GM21360 (cell line): ENCODE measurements at regions not wholly inside any gene's neighbourhood (a gene's known extent, or its start where the extent isn't known, plus 50 kb on each side); places are given as distances from the start of the nearest gene placed in this dataset.

Experiments used
- ATAC-seq: cut with Tn5 transposase; IDR thresholded peaks from one replicate; pipeline ENCODE4 v1.9.1; 2021; ENCODE audit warnings: mild to moderate bottlenecking, moderate library complexity; ENCODE audit not compliant: unreplicated experiment

GRCh38 chr6:76448109-76448508, 375.6 kb upstream of the IMPG1 start:
- ATAC-seq: no peak

GRCh38 chr6:76441875-76442274, 369.4 kb upstream of the IMPG1 start:
- no peak for ATAC-seq

DNA sequence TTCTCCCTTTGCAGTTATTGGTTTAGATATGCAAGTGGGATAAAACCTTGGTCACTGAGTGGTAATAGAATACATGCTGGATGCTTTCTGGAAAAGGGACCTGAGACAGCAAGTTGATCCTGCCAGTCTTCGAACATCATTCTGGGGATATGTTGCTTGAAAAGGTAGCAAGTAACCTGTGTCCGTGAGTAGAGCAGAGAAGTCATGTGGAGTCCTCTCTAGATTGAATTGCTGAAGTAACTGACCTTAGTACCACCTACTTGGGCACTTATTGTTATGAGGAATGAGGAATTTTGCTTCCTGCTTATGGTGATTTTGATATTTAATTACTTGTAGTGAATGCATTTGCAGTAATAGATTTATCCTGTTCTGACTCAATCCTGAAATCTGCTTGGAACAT, 367.3 kb upstream of the IMPG1 start:
- no peak for ATAC-seq

DNA sequence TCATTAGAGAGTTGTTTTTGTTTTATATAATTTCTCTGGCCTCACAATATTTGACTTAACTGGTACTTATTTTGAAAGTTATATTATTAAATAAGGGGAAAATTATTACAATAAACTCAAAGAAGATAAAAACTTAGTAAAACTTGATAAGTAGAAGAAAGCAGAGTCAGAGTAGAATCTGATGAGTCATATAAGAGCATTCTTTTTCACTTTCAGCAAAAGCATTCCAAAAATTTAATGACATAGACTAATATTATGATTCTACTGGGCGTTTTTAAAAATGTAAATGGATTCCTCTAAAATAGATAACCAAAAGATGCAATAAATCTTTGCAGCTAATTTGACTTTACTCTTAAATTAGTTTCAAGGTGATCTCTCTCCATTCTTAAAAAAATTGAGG, 366.3 kb upstream of the IMPG1 start:
- ATAC-seq: no peak

DNA sequence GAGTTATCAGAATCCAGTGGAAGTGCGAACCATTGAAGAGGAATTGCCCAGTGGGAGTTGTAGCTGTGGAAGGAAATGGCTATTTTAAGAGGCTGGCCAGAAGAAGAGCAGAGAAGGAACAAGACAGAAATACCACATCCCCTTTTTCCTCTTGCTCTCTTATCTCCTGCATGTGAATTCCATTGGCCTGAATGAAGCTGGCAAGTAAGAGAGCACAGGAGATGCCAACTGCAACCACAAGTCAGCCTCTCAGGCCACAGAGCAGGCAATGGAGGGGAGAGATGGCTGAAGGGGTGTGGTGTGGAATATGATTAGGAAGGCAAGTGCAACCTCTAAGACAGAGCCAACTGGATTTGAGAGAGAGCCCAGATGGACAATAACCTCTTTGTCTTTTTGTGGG, 362.7 kb upstream of the IMPG1 start:
- ATAC-seq: no peak

DNA sequence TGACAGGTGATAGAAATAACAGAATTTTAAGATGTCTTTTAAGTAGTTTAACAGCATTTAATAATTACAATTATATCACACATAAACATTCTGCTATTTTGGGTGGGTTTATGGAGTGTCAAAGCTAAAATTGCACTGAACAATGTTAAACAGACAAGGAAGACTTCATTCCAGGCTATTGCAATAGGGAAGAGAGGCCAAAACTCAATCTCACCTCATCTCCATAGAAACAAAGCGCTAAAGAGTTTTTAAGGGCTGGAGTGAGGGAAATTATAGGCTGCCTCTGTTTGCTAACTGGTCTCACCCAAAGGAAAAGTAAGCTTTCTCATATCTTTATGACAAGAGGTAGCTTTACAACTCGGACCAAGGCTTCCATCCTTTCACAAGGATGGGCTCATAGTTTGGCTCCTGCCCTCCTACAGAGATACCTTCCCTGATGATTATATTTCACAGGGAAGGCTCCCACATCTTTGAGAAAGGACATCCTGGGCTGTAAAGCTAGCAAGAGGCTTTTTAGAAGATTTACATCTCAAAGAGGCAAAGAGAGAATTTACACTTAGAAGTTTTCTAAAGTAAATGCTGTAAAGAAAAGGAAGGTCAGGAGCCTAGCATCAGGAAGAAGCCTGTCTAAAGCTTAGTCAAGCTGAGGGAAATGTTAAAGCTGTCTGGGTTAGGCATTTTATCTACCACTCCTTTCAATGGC, 350.2 kb upstream of the IMPG1 start:
- no peak for ATAC-seq

DNA sequence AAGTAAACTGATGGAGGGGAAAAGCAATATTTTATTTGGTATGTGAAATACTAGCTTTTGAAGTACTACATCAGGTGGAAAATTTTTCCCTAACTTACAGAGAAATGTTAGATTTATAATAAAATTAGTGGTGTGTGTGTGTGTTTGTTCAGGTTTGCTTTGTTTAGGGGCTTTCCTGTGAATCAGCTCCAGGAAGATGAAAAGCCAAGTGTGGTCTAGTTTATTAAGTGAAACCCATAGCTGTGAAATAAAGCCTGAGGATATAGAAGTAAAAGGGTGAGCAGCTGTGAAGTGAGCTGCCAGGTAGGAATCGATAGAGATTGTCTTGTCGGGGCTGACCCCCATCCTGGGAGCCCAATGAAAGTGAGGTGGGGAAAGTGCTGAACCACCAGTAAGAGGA, 347.6 kb upstream of the IMPG1 start:
- ATAC-seq: no peak

GRCh38 chr6:76418560-76419223, 346.2 kb upstream of the IMPG1 start:
- no peak for ATAC-seq

GRCh38 chr6:76416821-76417605, 344.6 kb upstream of the IMPG1 start:
- ATAC-seq: no peak

DNA sequence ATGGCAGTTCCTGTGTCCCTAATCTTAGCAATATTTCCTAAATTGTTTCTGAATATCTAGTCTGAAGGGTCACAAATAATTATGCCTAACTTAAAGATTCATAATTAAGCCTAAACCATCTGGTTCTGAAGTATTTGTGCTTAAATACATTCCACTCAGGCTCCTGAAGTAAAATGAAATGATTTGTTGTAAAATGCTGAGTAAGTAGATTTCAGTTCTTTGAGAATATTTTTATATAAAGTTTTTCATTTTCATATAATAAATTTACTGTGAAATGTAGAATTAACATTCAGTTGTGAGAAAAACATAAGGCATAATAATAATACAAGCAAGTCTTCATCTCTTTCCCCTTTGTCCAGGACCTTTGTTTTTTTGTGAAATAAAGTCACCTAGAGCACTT, 330.6 kb upstream of the IMPG1 start:
- ATAC-seq: no peak

DNA sequence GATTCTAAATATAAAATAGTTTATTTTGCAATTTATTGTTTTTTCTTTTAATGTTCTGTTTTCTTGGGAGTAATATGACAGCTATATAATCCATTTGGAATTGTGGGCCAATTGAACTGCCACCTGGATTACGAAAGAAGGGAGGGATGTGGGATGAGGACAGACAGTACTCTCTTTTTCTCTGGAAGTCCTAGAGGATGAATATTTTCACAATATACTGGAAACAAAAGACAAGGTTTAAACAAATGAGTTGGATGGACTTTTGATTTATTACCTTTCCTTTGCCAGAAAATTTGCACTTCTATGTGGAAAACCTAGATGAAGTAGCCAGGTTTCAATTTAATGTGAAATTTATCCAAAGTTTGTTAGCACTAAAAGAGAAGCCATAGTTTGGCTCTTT, 325.5 kb upstream of the IMPG1 start:
- ATAC-seq: no peak

DNA sequence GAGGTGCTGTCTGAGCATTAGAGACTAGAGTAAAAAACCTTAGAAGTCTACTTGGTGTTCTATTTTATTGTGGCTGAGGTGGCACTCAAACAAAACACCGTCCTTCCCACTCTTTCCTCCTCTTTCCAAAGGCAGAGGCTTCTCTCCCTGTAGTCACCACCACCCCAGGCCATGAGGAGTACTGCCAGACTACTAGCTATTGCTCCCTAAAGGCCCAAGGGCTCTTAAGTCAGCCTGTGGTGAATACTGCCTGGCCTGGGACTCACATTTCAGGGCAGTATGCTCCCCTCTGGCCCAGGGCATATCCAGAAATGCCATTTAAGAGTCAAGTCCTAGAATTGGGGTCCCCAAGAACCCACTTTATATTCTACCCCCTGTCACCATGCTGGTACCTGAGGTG, 309.7 kb upstream of the IMPG1 start:
- ATAC-seq: no peak

DNA sequence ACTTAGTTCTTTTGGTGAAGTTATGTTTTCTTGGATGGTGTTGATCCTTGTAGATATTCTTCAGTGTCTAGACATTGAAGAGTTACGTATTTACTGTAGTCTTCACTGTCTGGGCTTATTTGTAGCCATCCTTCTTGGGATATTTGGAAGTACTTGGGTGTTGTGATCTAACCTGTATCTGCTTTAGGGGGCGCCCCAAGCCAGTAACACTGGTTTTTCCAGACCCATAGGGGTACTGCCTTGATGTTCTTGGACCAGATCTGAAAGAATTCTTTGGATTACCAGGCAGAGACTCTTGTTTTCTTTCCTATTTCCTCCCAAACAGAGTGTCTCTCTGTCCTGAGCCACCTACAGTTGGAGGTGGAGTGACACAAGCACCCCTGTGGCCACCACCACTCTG, 309.1 kb upstream of the IMPG1 start:
- no peak for ATAC-seq

DNA sequence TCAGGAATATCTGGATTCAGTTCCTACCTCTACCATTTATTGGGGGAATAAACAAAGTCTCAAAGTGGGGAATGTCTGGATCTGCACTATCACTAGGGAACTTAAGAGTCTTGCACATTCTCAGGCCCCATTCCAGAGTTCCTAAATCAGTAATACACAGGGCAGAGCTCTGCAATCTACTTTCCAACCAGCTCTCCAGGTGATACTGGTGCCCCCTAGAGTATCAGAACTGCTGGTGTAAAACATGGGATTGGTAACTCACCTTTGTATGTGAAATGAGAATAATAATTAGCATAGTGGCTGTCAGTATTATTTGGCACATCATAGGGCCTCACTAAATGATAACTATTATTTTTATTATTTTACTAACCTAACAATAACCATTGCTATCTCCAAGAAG, 278.8 kb upstream of the IMPG1 start:
- no peak for ATAC-seq

DNA sequence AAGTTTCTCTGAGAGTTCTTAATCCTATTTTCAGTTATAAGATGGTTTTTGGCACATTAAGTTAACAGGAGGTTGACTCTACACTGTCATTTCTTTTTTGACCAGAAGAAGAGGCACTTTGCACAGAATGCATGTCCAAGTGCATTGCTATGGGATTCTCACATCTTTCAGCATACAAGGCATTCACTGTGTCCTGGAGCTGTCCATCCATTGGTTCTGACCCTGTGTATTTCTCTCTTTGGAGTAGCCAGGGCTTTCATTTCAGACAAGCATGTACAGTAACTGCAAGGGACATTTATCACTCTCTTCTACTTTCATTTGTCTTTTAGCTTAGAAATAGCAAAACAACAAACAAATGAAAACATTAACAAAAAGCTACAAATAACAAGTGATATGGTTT, 275.1 kb upstream of the IMPG1 start:
- no peak for ATAC-seq

DNA sequence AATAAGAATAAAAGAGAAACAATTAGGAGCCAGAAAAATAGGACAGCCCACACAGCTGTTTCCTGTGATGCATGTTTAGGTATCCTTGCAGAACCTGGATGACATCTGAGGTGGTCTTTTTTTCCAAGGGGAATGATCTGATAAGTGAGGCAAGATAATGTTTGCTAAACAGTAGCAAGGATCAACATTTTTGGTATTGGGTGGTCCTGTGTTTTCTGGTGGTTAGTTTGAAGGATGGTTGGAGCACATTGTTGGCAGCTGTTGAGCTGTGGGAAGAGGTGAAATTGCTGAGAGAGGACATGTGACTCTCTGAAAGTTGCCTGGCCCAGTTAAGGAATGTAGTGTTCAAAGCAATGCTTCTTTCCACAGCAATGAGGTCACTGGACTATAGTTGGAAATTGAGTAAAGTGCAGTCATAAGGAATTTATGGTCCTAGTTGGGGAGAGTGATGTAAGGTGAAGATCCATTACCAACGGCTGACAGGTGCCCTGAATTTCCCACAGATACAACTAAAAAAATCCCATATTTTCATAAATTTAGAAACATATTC, 270.2 kb upstream of the IMPG1 start:
- ATAC-seq: no peak

DNA sequence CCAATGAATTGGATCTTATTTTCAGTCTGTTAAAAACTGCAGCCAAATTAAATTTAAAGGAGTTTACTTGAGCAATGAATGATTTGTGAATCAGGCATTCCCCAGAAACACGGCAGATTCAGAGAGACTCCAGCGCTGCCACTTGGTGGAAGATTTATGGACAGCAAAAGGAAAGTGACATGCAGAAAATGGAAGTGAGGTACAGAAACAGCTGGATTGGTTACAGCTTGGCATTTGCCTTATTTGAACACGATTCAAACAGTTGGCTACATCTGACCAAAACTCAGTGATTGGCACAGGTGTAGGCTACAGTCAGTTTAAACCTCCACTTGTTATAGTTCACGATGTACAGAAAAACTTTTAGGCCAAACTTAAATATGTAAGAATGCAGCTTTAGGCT, 257.6 kb upstream of the IMPG1 start:
- no peak for ATAC-seq

DNA sequence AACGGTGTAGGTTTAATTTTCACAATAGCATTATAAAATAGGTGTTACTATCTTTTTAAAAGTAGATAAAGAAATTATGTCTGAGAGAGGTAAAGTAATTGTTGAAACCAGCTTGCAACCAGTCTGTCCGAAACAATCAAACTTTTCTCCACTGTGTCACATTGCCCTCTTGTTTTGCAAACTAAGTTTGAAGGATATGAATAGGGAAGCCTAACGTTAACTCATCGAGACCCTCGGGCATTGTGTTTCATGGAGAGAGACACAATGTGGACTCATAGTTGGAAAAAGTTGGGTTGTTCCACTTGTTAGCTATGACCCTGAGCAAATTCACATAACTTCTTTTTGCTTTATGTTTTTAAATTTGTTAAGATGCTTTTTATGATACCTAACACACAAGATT, 254.4 kb upstream of the IMPG1 start:
- no peak for ATAC-seq
